K562 (cell line): ENCODE measurements at regions not wholly inside any gene's neighbourhood (a gene's known extent, or its start where the extent isn't known, plus 50 kb on each side); places are given as distances from the start of the nearest gene placed in this dataset.

Experiments
- ATAC-seq: fragments of 200-7000 bp; cut with Tn5 transposase; 3 replicates; pipeline ENCODE4 v1.9.1; 2020; ENCODE audit warnings: moderate library complexity
- BruUV-seq: library from RNA; stranded (reverse); fragments of 400-500 nt; replicated peaks from 2 replicates; lab custom pipeline; 2021; lab: Mats Ljungman, UMichigan
- CTCF ChIA-PET: fragments of 300-600 bp; formaldehyde crosslinking; extraction: SDS; loops from one replicate; lab custom pipeline; 2021; ENCODE audit warnings: low intra/inter-chr PET ratio; lab: Yijun Ruan, JAX
- POLR2A ChIA-PET: fragments of 300-600, 350-650 bp; sonication (Branson Sonifier 250); formaldehyde crosslinking; extraction: SDS; loops from one replicate; lab custom pipeline; 2021; ENCODE audit warnings: antibody characterized with exemption, inconsistent platforms; lab: Yijun Ruan, JAX
- DNase-seq, 4 experiments: peaks; one replicate each; pipeline versions ENCODE4 v3.0.0 to v3.0.0-alpha.2; 2011 to 2018; ENCODE audit warnings: low spot score in 3 of 4, mixed read lengths in 3 of 4; ENCODE audit errors: extremely low read depth in 1 of 4
- FAIRE-seq: peaks from 2 replicates; lab custom pipeline; 2011; peaks lifted over from hg19 to GRCh38; lab: Jason Lieb, UNC
- H2AFZ ChIP-seq: 2 replicates; pipeline ENCODE4 v1.6.0; 2011; ENCODE audit warnings: low read depth, low read length, control low read depth, inconsistent platforms
- H3K27ac ChIP-seq: fragments of 200-600 bp; 3 replicates; pipeline ENCODE4 v1.8.0; 2011; ENCODE audit warnings: low read depth, mild to moderate bottlenecking, control low read depth, inconsistent platforms, low read length, moderate library complexity, mixed read lengths; ENCODE audit errors: extremely low read depth
- H3K27me3 ChIP-seq, 2 experiments: fragments of 300-600 bp in 1 of 2; 2 replicates in 1 of 2; 3 replicates in 1 of 2; pipeline versions ENCODE4 v1.6.0 to v1.8.0; 2011; ENCODE audit warnings: inconsistent platforms in 2 of 2, low read length in 2 of 2, mild to moderate bottlenecking in 1 of 2, mixed read lengths in 1 of 2, moderate library complexity in 1 of 2; ENCODE audit not compliant: control insufficient read depth in 2 of 2, insufficient read depth in 2 of 2
- H3K36me3 ChIP-seq: fragments of 300-600 bp; 3 replicates; pipeline ENCODE4 v1.8.0; 2011; ENCODE audit warnings: mild to moderate bottlenecking, low read length, inconsistent platforms; ENCODE audit not compliant: control insufficient read depth, insufficient read depth
- H3K4me1 ChIP-seq, 2 experiments: fragments of 200-600 bp in 1 of 2; replicated peaks in 1 of 2; 2 replicates in 1 of 2; 3 replicates in 1 of 2; pipeline versions ENCODE4 v1.5.1 to v1.8.0; 2011; ENCODE audit warnings: inconsistent platforms in 2 of 2, low read length in 2 of 2, mild to moderate bottlenecking in 1 of 2, mixed read lengths in 1 of 2, moderate library complexity in 1 of 2; ENCODE audit not compliant: control insufficient read depth in 2 of 2, insufficient read depth in 2 of 2
- H3K4me2 ChIP-seq: 2 replicates; pipeline ENCODE4 v1.6.1; 2011; ENCODE audit warnings: low read length, control low read depth, inconsistent platforms, mixed read lengths; ENCODE audit not compliant: insufficient read depth
- H3K4me3 ChIP-seq: fragments of 200-600 bp; sonication (generic), shearing (Covaris generic); 2 replicates; pipeline ENCODE4 v1.5.1; 2016; ENCODE audit warnings: control low read depth, inconsistent platforms
- H3K79me2 ChIP-seq: fragments of 200-600 bp; 3 replicates; pipeline ENCODE4 v1.8.0; 2011; ENCODE audit warnings: low read length, inconsistent platforms; ENCODE audit not compliant: control insufficient read depth, insufficient read depth
- H3K9ac ChIP-seq, 2 experiments: 2 replicates each; pipeline versions ENCODE4 v1.6.0 to v1.6.1; 2011; ENCODE audit warnings: low read depth in 2 of 2, low read length in 2 of 2, control low read depth in 1 of 2, inconsistent platforms in 1 of 2, mild to moderate bottlenecking in 1 of 2, mixed read lengths in 1 of 2; ENCODE audit not compliant: insufficient read depth in 1 of 2
- H3K9me1 ChIP-seq: one replicate; pipeline ENCODE4 v1.6.0; 2011; ENCODE audit warnings: inconsistent platforms, mild to moderate bottlenecking, low read length, moderate library complexity; ENCODE audit not compliant: control insufficient read depth, insufficient read depth
- H3K9me3 ChIP-seq: replicated peaks from 2 replicates; pipeline ENCODE4 v1.5.1; 2011; ENCODE audit warnings: low read depth, low read length, inconsistent platforms; ENCODE audit not compliant: control insufficient read depth, insufficient read depth
- H4K20me1 ChIP-seq: replicated peaks from 2 replicates; pipeline ENCODE4 v1.6.1; 2011; ENCODE audit warnings: low read length, inconsistent platforms, mixed read lengths; ENCODE audit not compliant: control insufficient read depth, insufficient read depth
- CBX5 ChIP-seq: IDR thresholded peaks from 2 replicates; pipeline ENCODE4 v1.6.1; 2014; ENCODE audit warnings: low read depth, borderline replicate concordance
- CHD1 ChIP-seq: fragments of 200-600 bp; sonication (generic); IDR thresholded peaks from one replicate; pipeline ENCODE4 v1.6.1; 2012; ENCODE audit warnings: mild to moderate bottlenecking, moderate library complexity, low read length, inconsistent platforms
- NFRKB ChIP-seq: fragments of 450-650 bp; IDR thresholded peaks from 2 replicates; pipeline ENCODE4 v1.6.1; 2016; ENCODE audit warnings: low read depth
- SETDB1 ChIP-seq: IDR thresholded peaks from one replicate; pipeline ENCODE4 v1.6.1; 2012; ENCODE audit warnings: low read length, control low read depth, inconsistent platforms
- TRIM24 ChIP-seq, 2 experiments: fragments of 450-650 bp; IDR thresholded peaks; 2 replicates each; pipeline ENCODE4 v1.6.1; 2016
- ZNF253 ChIP-seq: fragments of 250-450 bp; sonication (Bioruptor Pico); conservative IDR thresholded peaks from 2 replicates; pipeline ENCODE4 v1.6.1; 2021; ENCODE audit warnings: mild to moderate bottlenecking
- ZNF696 ChIP-seq: fragments of 250-450 bp; sonication (Bioruptor Pico); conservative IDR thresholded peaks from 2 replicates; pipeline ENCODE4 v1.4.0; 2020; ENCODE audit warnings: mild to moderate bottlenecking, moderate library complexity
- WGBS: fragments of 100-300 bp; shearing (Covaris generic); methylation state at CpG from one replicate; pipeline ENCODE4 v1.1.6; 2016; ENCODE audit warnings: low coverage, mixed read lengths; ENCODE audit not compliant: insufficient coverage; ENCODE audit errors: missing lambda C conversion rate; 5-methylcytosine and 5-hydroxymethylcytosine counted together
- in situ Hi-C: fragments of 300-500 bp; cut with MboI; formaldehyde crosslinking; loops from 4 replicates; pipeline ENCODE4 v1.15.0; 2018; ENCODE audit warnings: inconsistent platforms, mixed read lengths
- intact Hi-C: fragments of 100-400 bp; cut with micrococcal nuclease; formaldehyde crosslinking; loops from 2 replicates; pipeline ENCODE4 v1.14.2; 2022
- TF ChIP-seq, protein P1 (sequence below): fragments of 450-650 bp; formaldehyde crosslinking; IDR thresholded peaks from 2 replicates; pipeline ENCODE4 v1.4.0; 2022; ENCODE audit warnings: missing genetic modification characterization

DNA sequence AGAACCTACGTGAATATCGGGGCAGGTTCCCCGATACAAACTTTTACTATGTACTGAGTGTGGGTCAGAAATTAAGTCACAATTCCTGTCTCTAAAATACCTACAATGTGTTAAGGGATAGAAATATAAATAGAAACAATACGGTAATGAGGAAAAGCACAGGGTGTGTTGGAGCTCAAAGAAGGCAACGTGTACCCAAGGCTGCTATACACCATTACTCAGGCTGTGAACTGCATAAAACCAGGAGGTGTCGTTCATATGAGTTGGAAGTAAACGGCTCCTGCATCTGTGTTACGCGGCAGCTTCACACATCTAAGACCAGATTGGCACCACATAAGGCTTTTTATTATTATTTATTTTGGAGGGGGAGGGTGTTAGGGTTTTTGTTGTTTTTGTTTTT, 50.1 kb upstream of the TRPM3 start:
- intact Hi-C loops, result no loop called here
- Histone ChIP-seq H3K4me3 (no peak overlapping the region), H2AFZ (no peak overlapping the region), H3K9me3 (no peaks in the 10 kb centered on the region), H3K27ac (no peak overlapping the region), H3K36me3 (no peaks in the 10 kb centered on the region), H3K4me2 (no peak overlapping the region), H3K9me1 (no peaks in the 10 kb centered on the region), H3K4me1 (no peaks in the 10 kb centered on the region), H3K9ac (no peak overlapping the region), H3K79me2 (no peaks in the 10 kb centered on the region), H3K27me3 (no peaks in the 10 kb centered on the region), H4K20me1 (no peaks in the 10 kb centered on the region)
- BruUV-seq, result no TSS peak
- FAIRE-seq, result no peak
- TF ChIP-seq ZNF696, result no peak
- no peak for TF ChIP-seq CHD1
- no peak for TF ChIP-seq TRIM24 (IDR thresholded peaks at IDR 0.05)
- TF ChIP-seq, protein P1, sequence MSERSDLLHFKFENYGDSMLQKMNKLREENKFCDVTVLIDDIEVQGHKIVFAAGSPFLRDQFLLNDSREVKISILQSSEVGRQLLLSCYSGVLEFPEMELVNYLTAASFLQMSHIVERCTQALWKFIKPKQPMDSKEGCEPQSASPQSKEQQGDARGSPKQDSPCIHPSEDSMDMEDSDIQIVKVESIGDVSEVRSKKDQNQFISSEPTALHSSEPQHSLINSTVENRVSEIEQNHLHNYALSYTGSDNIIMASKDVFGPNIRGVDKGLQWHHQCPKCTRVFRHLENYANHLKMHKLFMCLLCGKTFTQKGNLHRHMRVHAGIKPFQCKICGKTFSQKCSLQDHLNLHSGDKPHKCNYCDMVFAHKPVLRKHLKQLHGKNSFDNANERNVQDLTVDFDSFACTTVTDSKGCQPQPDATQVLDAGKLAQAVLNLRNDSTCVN (CRISPR knock-in tag), result no peak
- no peak for TF ChIP-seq ZNF253 (CRISPR knock-in tag)
- no peak for TF ChIP-seq NFRKB
- TF ChIP-seq SETDB1, result no peak
- no peak for TF ChIP-seq CBX5
- WGBS, result 1% methylated on average over 9 of the region's 9 CpGs
- CTCF ChIA-PET, result no interaction called here
- ATAC-seq, result no peak
- DNase-seq, result no peak
- POLR2A ChIA-PET, result no interaction called here
- in situ Hi-C loops, result no loop called here
